ENCODE measurements at regions not wholly inside any gene's neighbourhood (a gene's known extent, or its start where the extent isn't known, plus 50 kb on each side); places are given as distances from the start of the nearest gene placed in this dataset.

DNA sequence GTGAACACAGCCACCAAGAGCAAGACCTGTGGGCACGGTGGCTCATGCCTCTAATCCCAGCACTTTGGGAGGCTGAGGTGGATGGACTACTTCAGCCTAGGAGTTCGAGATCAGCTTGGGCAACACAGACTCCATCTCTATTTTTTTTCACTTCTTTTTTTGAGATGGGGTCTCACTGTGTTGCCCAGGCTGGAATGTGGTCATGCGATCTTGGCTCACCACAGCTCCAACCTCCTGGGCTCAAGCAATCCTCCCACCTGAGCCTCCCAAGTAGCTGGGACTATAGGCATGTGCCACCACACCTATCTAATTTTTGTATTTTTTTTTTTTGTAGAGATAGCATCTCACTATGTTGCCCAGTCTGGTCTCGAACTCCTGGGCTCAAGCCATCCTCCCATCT is 54.4 kb upstream of the SPRED2 start:
- TF ChIP-seq MYC (CRISPR knock-in tag; IDR thresholded peaks at IDR 0.05; ENCODE audit: borderline replicate concordance) (no peak), MAFF (IDR thresholded peaks at IDR 0.05; ENCODE audit: low read depth, low read length) (no peak), NCOR1 (IDR thresholded peaks at IDR 0.05; ENCODE audit: borderline replicate concordance, low read length) (no peak), EZH2 (conservative IDR thresholded peaks at IDR 0.05; ENCODE audit: low read depth, low read length) (no peak), SIN3A (IDR thresholded peaks at IDR 0.05; ENCODE audit: borderline replicate concordance, low read depth, low read length) (no peak)
- TF ChIP-seq, protein P1, sequence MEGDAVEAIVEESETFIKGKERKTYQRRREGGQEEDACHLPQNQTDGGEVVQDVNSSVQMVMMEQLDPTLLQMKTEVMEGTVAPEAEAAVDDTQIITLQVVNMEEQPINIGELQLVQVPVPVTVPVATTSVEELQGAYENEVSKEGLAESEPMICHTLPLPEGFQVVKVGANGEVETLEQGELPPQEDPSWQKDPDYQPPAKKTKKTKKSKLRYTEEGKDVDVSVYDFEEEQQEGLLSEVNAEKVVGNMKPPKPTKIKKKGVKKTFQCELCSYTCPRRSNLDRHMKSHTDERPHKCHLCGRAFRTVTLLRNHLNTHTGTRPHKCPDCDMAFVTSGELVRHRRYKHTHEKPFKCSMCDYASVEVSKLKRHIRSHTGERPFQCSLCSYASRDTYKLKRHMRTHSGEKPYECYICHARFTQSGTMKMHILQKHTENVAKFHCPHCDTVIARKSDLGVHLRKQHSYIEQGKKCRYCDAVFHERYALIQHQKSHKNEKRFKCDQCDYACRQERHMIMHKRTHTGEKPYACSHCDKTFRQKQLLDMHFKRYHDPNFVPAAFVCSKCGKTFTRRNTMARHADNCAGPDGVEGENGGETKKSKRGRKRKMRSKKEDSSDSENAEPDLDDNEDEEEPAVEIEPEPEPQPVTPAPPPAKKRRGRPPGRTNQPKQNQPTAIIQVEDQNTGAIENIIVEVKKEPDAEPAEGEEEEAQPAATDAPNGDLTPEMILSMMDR (CRISPR knock-in tag; IDR thresholded peaks at IDR 0.05): no peak
